ENCODE measurements at regions not wholly inside any gene's neighbourhood (a gene's known extent, or its start where the extent isn't known, plus 50 kb on each side); places are given as distances from the start of the nearest gene placed in this dataset.

DNA sequence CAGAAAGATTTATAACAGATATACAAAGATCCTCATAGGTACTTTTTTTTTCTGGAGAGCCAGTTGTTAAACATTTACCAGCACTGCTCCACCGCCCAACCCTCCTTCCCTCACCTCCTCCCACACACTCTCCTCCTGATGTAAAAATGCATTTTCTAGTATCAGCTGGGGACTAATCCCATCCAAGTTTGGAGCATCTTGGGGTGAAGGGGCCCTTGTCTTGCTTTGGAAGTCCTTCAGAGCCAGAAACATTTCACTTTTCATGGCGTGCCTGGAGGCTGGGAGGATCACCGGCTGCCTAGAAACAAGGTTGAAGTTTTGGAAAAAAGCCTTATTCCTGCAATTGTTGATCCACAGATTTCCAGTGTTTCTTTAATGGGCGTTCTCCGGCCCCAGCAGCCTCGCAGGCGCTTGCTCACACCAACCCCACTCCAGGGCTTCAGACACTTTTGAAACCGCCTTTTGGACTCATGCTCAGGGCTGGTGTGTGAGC is 165.1 kb upstream of the AFDN start:
- Mint-ChIP-seq H3K36me3 (ENCODE audit: low read depth) (no peaks in the 10 kb centered on the region), H3K4me1 (ENCODE audit: low read depth) (no peaks in the 10 kb centered on the region), H3K27ac (no peak overlapping the region), H3K4me3 (no peak overlapping the region), H3K9me3 (no peaks in the 10 kb centered on the region), H3K27me3 (no peaks in the 10 kb centered on the region)
- ChIA-PET POLR2A (no interaction called here), CTCF (no interaction called here)
- intact Hi-C loops (cut with micrococcal nuclease) = no loop called here
- TF ChIP-seq, protein P1, sequence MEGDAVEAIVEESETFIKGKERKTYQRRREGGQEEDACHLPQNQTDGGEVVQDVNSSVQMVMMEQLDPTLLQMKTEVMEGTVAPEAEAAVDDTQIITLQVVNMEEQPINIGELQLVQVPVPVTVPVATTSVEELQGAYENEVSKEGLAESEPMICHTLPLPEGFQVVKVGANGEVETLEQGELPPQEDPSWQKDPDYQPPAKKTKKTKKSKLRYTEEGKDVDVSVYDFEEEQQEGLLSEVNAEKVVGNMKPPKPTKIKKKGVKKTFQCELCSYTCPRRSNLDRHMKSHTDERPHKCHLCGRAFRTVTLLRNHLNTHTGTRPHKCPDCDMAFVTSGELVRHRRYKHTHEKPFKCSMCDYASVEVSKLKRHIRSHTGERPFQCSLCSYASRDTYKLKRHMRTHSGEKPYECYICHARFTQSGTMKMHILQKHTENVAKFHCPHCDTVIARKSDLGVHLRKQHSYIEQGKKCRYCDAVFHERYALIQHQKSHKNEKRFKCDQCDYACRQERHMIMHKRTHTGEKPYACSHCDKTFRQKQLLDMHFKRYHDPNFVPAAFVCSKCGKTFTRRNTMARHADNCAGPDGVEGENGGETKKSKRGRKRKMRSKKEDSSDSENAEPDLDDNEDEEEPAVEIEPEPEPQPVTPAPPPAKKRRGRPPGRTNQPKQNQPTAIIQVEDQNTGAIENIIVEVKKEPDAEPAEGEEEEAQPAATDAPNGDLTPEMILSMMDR (IDR thresholded peaks at IDR 0.05) = no peak
- ATAC-seq (no peak), DNase-seq (no peak)

DNA sequence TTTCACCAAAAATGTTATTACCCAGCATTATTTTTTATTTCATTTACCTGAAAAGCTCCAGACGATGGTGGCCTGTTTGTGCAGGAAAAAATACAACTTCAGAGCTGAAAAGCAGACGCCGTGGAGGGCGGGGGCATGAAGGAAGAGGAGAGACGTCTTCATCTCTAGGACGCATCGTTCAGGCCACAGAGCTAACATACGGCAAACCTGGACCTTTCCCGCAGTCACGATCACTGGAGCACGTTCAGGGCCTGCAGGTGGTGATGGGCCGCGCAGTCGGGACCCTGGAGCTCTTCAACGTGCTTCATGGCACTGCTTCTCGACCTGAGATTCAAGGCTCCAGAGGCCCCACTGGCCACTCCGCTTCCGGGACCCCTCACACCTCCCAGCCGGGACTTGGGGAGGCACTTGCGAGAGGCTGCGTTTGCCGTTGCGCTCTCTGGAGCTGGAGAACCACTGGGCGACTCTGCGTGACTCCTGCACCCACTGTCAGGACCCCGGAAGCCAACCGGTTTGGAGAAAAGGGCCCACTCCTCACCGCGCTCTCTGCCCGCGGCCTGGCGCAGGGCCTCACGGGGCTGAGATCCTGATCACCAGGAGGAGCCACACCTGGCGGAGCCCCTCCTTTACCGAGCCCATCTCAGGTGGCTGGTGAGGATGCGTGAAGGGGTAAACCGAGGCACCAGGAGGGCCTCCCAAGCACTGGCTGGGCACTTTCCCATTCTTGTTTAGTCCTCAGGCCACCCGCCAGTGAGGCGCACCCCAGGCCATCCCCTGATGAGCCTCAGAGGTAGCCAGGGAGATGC is 164.4 kb upstream of the AFDN start:
- ChIA-PET POLR2A (no interaction called here), CTCF (no interaction called here)
- H3K4me1 Mint-ChIP-seq (ENCODE audit: low read depth) = no peaks in the 10 kb centered on the region
- DNase-seq = no peak
- intact Hi-C loops (cut with micrococcal nuclease) = no loop called here
- ATAC-seq = no peak
- H3K9me3 Mint-ChIP-seq = no peaks in the 10 kb centered on the region
- no peaks in the 10 kb centered on the region for H3K27me3 Mint-ChIP-seq
- no peak overlapping the region for H3K27ac Mint-ChIP-seq
- H3K36me3 Mint-ChIP-seq (ENCODE audit: low read depth) = no peaks in the 10 kb centered on the region
- TF ChIP-seq, protein P1 (IDR thresholded peaks at IDR 0.05) = no peak
- no peak overlapping the region for H3K4me3 Mint-ChIP-seq

DNA sequence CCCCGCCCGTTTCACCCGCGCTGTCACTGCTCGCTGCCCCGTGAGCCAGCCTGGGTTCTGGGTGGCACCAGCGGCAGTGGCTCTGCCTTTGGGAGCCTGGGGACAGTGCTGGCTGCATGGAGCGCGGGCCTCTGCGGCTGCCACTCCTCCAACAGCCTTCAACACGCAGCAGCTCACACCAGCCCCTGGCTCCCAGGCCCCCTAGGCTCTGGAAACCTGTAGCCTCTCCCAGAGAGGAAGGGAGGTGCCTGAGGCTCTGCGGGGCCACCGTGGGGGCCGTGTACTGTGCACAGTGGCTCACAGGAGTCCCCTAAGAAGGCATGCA is 163.9 kb upstream of the AFDN start:
- no peaks in the 10 kb centered on the region for H3K36me3 Mint-ChIP-seq (ENCODE audit: low read depth)
- intact Hi-C loops (cut with micrococcal nuclease) = no loop called here
- H3K9me3 Mint-ChIP-seq = no peaks in the 10 kb centered on the region
- CTCF ChIA-PET = no interaction called here
- no peak overlapping the region for H3K4me3 Mint-ChIP-seq
- H3K27me3 Mint-ChIP-seq = no peaks in the 10 kb centered on the region
- no peaks in the 10 kb centered on the region for H3K4me1 Mint-ChIP-seq (ENCODE audit: low read depth)
- TF ChIP-seq, protein P1 (IDR thresholded peaks at IDR 0.05) = no peak
- no peak for ATAC-seq
- H3K27ac Mint-ChIP-seq = no peak overlapping the region
- POLR2A ChIA-PET = no interaction called here
- no peak for DNase-seq

DNA sequence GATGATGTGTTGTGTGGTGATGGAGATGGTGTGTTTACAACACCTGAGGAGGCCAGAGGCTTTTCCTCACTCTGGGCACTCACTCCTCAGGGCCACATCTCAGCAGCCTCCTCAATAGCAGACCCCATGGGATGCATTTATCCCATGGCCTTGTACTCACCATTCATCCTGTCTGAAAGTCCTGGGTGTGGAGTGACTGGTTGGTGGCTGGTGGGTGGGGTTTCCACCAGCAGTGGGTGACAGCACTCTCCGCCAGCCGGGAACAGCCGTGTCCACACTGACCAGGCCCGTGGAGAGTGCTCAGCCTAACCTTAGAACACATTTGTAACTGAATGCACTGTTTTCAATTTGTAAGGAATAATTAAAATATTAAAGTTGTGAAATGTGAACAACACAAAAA is 163.4 kb upstream of the AFDN start:
- CTCF ChIA-PET = no interaction called here

DNA sequence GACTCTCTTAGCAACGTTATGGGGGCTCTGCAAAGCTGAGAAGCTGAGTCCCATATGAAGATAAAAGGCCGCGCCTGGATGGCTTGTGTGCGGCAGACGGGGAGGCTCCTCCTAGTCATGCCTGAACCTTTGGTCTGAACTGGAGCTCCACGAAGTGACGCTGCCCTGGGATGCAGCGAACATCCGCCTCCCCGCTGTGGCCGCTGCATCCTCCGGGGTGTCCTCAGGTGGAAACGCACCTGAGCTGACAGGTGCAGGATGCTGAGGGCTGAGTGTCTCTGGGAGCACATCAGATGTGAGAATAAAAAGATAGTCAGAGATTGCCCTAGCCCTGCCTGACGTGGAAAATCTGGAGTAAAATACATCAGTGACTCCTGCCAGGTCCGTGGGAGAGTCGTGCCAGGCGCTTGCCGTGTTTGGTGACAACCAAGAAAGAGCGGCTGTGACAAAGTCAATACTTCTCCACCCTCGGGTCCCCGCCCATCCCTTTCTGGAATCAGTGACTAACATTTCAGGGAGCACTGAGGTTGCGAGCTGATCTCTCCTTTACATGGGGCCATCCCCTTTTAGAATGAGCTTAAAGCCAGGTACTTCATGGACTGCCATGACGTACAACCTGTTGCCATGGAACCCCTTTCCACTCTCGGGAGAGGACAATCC is 162.8 kb upstream of the AFDN start:
- TF ChIP-seq, protein P1 (IDR thresholded peaks at IDR 0.05) = no peak
- ATAC-seq (no peak), DNase-seq (no peak)
- Mint-ChIP-seq H3K9me3 (no peaks in the 10 kb centered on the region), H3K27ac (no peak overlapping the region), H3K36me3 (ENCODE audit: low read depth) (no peaks in the 10 kb centered on the region), H3K27me3 (no peaks in the 10 kb centered on the region), H3K4me1 (ENCODE audit: low read depth) (no peaks in the 10 kb centered on the region), H3K4me3 (no peak overlapping the region)
- POLR2A ChIA-PET = no interaction called here
- intact Hi-C loops (cut with micrococcal nuclease) = no loop called here
- CTCF ChIA-PET = no interaction called here

More for the DNA sequence above, 163.4 kb upstream of the AFDN start:
- intact Hi-C loops (cut with micrococcal nuclease) = no loop called here
- ATAC-seq = no peak
- DNase-seq = no peak
- Mint-ChIP-seq H3K9me3 (no peaks in the 10 kb centered on the region), H3K4me3 (no peak overlapping the region), H3K27me3 (no peaks in the 10 kb centered on the region), H3K4me1 (ENCODE audit: low read depth) (no peaks in the 10 kb centered on the region), H3K36me3 (ENCODE audit: low read depth) (no peaks in the 10 kb centered on the region), H3K27ac (no peak overlapping the region)
- TF ChIP-seq, protein P1 (IDR thresholded peaks at IDR 0.05) = no peak
- POLR2A ChIA-PET = no interaction called here
